Posterior vena cava (tissue), 2 donors: ENCODE measurements at regions not wholly inside any gene's neighbourhood (a gene's known extent, or its start where the extent isn't known, plus 50 kb on each side); places are given as distances from the start of the nearest gene placed in this dataset.

ENCODE experiments used
- DNase-seq: peaks from one replicate; pipeline ENCODE4 v3.0.0-alpha.2; 2020; ENCODE audit warnings: low spot score
- intact Hi-C, 2 donors: fragments of 100-400 bp; cut with DNase I; formaldehyde crosslinking; loops; one replicate each; pipeline versions ENCODE4 v1.14.1 to v1.14.2; 2022 to 2023
- donor health status: DM: yes; HTN: yes; CAD: no.
- donor health status: DM: yes; HTN: yes; CAD: no.

DNA sequence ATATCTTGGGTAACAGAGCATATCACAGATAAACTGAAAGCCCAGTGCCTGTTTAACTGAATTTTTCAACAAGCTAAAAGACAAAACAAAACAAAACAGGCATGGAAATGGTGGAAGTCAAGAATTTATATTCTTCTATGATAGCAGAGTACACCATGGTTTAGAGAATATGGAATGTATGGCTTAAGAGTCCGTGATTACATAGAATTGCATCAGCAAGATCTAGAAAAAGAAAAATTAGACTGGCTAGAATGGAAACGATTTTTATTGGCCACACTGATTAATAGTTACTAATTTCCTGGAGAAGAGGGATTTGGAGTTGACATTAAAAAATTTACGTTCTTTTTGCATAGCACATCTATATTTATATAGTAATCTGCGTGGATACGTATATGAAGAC is 435.2 kb upstream of the DPPA4 start:
- no peak for DNase-seq
- intact Hi-C loops: no loop called here

DNA sequence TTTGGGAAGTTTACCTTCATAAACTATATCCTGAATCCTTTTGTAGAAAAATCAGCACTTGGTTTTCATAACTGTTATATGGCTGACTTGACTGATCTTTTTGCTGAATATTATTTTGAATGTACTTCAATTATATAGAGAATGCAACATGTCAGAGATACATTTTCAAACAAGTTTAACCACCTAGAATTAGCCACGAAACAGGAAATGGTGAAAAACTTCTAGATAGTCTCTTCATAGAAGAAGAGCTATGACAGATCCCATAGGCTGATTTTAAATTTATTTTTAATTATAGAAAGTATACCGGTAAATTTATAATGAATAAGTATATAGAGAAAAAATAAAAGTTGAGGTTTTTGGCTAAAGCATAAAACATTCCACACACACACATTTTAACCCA is 436.8 kb upstream of the DPPA4 start:
- DNase-seq: no peak
- intact Hi-C loops: no loop called here

DNA sequence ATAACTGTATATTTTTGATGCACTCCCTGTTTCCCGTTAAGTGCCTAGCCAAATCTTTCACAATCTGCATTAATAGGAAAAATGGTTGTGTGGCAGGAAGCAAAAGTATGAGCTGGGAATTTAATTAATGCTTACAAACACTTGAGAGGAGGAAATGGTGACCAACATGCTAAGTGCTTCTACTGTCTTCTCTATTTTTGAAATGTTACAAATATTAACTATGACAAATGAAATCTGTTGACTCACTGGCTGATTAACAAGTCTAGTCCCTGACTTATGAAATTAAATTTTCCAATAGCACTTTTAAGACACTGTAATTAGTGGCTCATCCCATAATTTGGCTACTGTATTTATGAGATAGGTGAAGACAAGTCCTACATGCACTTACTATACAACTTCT is 446.9 kb upstream of the DPPA4 start:
- no peak for DNase-seq
- intact Hi-C loops: no loop called here

DNA sequence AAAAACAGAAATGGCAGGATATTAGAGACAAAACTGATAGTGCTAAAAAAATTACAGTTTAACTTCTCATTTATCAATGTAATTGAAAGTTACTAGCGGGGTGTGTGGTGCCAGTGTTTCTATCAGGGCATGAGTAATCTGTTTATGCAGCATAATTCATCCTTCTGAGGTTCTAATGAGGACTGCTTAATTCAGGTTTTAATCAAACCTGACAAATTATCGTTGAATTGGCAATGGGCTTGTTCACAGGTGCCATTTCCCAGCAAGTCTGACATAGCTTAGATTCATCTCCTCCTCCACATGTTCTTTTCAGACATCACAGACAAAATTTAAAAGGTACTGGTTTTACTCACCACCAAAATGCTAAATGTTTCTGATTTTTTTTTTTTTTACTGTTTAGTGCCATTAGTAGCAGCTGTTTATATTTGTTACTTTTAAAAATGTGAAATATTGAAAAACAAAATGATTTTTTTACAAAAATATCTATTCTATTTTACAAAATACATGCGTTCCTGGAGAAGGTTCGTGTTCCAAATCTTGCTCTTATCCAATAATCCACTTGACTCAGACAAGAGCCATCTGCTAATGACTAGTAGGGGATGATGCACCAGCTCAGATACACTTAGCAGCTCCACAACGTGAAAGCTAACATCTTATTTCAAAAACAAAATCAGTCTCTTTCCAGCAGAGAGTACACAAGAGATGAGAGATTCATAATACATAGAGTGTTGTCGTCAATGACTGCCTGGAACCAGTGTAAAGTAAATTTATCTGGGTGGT is 447.7 kb upstream of the DPPA4 start:
- intact Hi-C loops: no loop called here
- no peak for DNase-seq

DNA sequence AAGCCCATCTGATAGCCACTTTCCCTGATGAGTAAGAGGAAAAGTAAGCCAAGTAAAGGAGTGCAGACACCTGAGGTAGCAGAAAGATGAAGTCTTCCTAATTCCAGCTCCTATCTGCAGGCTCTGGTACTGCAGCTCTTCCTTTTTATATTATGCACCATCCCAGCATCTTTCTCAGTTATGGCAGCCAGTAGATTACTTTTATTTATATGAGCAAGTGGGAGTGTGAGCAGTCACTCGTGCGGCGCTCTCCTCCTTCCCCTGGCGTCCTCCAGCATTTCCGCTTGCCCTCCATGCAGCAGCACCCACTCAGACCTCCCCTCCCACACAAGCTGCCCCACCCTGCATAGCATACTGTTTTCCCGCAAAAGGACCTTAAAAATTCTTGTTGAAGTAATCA is 465.9 kb upstream of the DPPA4 start:
- no peak for DNase-seq
- intact Hi-C loops: no loop called here

DNA sequence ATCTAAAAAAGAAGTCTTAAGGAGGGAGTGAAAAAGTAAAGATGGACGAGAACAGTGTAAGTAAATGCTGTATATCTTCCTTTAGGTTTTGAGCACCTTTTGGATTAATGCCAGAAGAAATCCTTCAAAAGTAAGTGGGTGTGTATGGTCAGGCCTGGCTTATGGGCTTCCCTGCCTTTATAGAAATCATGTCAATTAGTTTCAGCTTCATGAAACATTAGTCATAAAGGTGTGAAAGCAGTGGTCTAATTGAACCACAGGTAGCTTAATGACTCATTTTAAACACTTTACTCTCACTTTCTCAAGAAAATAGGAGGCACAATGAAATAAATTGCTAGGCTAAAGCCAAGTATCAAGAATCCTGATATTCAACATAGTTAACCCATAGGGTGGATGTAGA is 467.4 kb upstream of the DPPA4 start:
- intact Hi-C loops: no loop called here
- DNase-seq: no peak

DNA sequence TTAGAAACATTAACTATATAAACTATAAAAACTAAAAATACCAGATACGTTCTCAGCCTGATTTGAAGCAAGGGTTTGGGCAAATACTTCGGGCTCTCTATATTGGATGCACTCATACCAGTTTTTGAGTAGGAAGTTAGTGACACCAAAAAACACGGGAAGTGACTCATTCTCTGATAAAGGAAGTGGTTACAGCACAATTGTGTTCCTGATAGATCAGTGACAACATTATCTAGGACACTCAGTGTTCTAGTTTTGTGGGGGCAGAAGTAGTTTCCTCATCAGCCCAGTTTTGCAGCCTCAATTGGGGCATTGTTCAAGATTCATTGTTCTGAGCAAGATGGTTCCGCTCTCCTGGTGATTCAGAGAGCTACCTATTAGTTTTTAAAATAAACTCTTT is 469.6 kb upstream of the DPPA4 start:
- intact Hi-C loops: no loop called here
- no peak for DNase-seq

DNA sequence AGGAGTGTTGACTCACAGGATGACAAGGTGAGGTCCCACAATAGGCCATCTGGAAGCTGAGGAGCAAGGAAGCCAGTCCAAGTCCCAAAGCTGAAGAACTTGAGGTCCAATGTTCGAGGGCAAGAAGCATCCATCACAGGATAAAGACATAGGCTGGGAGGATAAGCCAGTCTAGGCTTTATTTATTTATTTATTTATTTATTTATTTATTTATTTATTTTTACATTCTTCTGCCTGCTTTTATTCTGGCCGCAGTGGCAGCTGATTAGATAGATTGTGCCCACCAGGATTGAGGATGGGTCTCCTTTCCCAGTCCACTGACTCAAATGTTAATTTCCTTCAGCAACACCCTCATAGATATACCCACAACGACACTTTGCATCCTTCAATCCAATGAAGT is 472.2 kb upstream of the DPPA4 start:
- intact Hi-C loops: no loop called here
- DNase-seq: no peak

DNA sequence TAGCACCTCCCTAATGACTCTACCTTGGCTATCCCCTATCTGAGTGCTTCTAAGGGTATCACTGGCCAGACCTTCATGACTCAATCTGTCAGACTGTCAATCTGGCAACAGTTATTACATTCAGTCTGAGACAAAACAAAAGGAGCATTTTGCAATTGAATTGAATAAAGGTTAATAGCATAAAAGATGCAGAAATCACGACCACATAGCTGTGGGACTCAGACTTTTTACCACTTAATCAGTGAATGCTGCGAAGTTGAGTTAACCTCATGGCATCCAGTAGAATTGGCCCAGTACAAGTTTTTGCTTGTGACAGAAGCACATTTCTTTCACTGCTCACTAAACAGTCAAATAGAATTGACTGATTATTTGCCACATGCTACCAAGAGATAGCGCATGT is 480.7 kb upstream of the DPPA4 start:
- intact Hi-C loops: no loop called here
- DNase-seq: no peak

DNA sequence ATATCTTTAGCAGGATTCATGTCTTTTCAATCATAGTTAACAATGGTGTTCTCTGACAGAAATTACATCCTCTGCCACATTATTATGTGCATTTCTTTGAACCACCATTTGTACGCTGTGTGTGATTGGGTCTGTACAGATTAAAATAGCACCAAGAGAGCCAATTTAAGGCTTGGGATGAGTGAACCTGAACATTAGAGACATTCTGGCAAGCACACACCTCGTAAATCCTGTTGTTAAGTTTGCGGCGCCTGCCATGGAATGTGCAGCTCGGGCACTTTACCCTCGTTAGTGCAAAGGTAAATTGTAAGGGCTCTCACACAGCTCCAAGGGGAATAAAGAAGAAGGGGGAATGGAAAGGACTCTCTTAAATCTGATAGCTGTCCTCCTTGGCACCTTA is 482.4 kb upstream of the DPPA4 start:
- no peak for DNase-seq
- intact Hi-C loops: no loop called here

DNA sequence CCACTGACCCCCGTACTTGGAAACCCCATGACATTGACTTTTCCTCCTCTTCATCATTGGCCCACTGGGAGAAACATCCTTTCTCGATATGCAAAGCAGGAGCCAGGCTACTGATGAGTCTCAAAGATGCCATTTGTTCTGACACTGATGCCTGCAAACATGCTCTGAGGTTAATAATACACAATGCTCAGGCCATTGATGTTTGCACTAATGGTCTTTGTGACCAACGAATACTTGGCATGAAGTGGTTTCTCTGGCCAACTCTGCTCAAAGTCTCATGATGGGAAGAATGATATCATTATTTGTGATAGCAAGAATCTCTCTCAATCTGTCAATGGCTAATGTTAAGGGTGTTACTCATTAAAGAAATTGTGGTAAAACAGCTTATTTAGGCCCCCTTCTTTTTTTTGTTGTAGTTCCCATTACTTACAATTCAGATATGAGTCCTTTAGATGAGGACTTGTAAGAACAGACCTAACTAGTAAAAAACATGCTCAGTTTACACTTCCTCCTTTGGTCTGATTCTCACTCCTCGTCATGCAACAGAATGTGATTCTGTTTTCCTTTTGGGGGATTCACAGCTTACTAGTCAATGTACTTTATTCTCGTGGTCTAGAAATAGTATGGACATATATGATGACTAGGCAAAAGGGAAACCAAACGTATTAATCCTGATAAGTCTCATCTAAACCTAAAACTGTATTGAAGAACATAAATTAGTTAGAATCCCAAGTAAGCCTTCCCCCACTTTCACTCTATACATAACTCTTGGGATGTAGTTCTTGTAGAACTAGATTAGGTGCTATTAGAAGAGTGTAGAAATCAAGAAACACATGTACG is 488.8 kb upstream of the DPPA4 start:
- DNase-seq: no peak
- intact Hi-C loops: no loop called here

DNA sequence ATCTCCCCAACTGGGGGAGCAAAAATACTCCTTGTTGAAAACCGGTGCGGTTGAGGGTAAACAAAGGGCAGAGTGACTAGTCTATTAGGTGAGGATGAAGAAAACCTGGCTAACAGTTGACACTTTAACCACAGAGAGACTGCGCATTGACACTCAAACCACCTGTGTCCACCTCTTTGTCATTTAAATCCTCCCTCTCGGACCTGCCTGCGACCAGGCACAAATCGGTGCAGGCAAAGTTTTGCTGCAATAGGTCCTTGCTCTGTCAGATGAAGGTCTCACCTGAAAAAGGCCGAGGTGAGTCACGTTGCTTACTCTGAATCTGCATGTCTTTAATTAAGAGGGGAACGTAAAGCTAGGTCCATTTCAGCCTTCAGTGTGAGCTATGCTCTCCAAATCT is 494.1 kb upstream of the DPPA4 start:
- intact Hi-C loops: no loop called here
- DNase-seq: no peak

DNA sequence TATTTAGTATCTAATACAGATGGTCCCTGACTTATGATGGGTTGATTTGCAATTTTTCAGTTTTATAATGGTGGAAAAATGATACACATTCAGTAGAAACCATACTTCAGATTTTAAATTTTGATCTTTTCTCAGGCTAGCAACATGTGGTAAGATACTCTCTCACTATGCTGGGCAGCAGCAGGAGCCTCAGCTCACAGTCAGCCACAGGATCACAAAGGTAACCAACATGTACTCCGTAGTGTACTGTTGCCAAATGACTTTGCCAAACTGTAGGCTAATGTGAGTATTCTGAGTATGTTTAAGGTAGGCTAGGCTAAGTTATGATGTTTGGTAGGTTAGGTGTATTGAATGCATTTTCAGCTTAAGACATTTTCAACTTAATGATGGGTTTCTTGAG is 498.6 kb upstream of the DPPA4 start:
- intact Hi-C loops: no loop called here
- no peak for DNase-seq

DNA sequence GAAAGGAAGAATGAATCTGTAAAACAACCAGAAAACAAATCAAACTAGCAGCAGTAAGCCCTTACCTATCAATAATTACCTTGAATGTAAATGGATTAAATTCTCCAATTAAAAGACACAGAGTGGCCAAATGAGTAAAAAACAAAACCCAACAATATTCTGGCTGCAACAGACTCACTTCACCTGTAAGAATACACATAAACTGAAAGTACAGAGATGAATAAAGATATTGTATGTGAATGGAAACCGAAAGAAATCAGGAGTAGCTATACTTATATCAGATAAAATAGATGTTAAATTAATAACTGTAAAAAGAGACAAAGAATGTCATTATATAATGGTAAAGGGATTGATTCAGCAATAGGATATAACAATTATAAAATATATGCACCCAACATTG is 514.5 kb upstream of the DPPA4 start:
- intact Hi-C loops: no loop called here
- DNase-seq: no peak

DNA sequence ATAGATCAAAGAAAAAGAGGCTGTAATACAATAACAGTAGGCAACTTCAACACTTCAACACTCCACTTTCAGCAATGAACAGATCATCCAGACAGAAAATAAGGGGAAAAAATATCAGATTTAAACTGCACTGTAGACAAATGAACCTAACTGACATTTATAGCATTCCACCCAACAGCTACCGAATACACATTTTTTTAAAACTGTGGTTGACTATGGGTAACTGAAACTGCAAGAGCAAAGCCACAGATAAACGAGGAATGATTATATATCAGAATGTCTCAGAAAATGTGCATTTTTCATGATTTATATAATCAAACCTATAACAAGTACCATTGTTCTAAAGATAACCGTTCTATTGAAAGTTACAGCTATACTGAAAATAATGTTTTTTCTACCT is 514.9 kb upstream of the DPPA4 start:
- DNase-seq: no peak
- intact Hi-C loops: no loop called here

DNA sequence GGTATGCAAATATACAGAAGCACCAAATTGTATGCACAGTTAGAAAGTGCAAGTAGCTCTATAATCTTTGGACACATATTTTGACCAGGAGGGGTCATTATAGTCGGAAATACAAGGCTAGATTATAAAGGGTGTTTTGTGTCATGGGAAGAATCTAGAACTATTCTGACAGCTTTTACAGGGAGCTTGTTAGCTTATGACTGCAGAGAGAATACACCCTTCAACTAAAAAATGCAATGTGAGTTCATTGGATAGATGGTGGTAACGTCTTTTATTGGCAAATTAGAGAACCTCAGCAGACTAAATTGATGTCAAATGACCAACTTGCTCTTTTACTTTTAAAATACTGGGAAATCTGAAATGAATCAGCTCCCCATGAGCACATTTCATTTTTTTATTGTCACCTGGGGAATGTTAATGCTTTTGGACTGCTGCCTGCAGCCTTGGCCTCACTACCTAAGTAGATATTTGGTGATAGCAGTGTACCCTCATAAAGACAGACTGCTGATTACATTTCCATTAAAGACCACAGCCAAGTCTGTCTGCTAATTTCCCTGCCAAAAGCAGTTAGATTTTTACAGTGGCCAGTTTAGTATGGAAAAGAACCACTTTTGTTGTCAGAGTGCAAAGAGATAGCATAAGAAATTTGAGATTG is 515.9 kb upstream of the DPPA4 start:
- intact Hi-C loops: no loop called here
- no peak for DNase-seq

DNA sequence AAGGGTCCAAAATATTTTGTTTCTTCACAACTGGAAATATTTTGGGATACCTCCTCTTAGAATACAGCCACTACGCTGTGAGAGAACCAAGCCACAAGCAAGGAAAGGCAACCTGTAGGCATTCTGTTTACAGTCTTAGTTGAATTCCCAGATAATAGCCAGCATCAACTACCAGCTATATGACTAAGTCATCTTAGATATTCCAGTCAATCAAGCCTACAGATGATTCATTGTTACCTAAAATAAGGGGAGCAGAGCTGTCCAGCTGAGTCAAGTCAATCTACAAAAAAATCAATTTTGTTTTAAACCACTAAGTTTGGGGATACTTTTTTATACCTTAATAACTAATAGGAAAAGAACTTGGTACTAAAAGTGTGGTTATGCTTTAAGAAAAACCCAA is 526.4 kb upstream of the DPPA4 start:
- no peak for DNase-seq
- intact Hi-C loops: no loop called here

DNA sequence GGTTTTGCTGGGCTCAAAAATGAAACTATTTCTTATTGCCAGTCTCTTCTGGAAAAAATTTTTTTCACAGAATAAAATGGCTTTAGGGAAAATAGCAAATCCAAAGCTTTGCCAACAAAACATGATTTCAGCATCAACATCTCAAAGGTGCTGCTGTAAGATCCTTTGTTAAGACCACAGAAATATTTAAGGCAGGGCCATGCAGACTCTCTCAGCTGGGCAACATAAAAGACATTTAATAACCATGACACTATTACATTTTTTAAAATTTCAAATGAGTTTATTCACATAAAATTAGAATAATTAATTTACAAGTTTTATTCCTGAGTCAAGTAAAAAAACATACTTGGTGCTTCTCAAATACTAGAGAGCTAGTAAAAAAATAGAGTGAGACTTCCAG is 527.1 kb upstream of the DPPA4 start:
- intact Hi-C loops: no loop called here
- no peak for DNase-seq

DNA sequence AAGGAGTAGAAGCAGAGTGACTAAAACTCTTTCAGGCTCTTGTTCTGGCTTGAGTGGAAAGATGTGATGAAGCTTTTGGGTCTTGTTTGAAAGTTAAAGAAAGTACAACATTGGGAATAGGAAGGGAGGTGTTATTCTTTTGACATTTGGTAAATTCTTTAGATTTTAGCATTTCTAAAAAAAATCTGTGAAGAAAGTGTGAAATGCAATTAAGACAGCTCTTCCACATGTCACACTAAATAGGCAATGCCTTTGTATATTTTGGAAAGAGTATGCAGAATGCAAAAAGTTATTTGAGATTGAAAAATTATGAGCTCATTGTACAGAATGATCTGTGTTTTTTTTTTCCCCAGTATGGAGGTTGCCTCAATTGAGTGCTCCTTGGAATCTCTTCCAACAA is 532.2 kb upstream of the DPPA4 start:
- intact Hi-C loops: no loop called here
- no peak for DNase-seq

DNA sequence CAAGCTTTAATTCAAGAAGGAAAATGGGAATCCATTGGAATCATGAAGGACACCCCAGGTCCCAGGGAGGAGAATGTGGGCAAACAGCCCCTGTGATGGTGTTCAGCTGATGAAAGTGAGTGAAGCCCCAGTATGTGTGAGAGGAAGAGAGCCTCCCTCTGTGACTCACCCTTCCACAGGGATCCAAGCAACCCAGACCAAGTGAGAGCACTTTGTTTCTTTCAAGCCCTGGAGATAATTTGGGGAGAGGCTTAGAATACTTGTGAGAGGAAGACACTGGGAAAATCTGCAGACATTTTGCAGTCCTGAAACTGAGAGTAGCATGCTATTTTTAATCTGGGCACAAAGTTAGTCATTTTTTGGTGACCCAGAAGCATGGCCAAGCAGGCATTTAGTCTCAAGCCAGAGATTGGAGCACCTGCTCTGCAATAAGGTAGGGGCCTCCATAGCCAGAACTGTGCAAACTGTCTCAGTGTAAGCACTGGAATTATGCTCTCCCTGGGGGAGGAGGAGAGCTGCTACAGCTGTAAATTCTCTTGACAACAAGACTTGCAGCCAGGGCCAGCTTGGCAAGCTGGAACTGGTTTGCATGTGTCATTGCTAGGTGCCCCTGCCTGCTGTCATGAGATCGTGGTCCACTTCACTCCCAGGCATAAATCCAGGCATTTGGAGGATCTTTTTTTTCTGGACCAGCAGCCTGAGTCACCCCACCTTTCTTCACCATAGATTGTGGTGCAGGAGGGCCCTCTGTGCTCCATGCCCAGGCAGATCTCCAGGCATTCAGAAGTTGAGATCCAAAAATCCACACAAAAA is 537.8 kb upstream of the DPPA4 start:
- no peak for DNase-seq
- intact Hi-C loops: no loop called here
